ENCODE measurements at regions not wholly inside any gene's neighbourhood (a gene's known extent, or its start where the extent isn't known, plus 50 kb on each side); places are given as distances from the start of the nearest gene placed in this dataset.
"Not testable (repeated sequence)": the region's sequence is repeated elsewhere in the genome, so short reads cannot be mapped to it uniquely, and the experiment has no call there.

DNA sequence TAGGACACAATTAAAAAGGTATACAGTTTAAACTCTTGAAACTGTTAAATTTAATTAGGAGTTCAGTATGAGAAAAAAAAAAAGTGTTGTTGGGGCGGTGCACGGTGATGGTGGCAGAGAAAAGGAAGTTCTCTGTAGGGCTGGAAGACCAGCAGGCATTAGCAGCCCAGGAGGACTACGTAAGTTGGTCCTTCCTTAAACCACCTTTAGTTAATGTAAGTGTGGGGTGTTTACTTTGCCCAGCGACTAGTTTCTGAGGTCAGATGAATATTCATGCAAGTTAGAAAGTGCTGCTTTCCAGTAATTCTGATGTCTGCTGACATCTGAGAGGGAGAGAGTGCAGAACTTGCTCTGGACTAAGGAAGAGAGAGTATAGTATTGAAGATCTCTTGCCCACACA is 54.9 kb downstream of the NKX2-1 start:
- DNase-seq = no peak

GRCh38 chr14:36462890-36463289 is 57.1 kb downstream of the NKX2-1 start:
- DNase-seq = no peak

- DNase-seq = no peak
Measured at GRCh38 chr14:36455241-36455627, 64.8 kb downstream of the NKX2-1 start.

- no peak for DNase-seq
Measured at GRCh38 chr14:36454599-36455240, 65.3 kb downstream of the NKX2-1 start.

DNA sequence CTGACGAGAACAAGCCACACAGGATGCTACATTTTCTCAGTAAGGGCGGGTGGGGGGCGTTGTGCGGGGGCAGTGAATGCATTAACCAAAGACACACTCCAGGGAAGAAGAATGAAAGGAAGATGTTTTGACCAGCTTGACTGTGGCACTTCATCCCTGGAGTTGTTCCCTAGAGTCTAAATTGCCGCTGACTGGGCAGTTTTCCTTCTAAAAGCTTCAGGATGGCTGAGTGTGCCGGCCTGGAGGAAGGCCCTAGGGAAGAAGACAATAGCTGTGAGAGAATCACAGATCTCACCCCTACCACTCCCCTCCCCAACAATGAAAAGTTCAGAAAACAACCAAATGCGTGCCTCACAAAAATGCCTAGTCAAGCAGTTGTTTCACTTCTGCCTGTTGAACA is 67.2 kb downstream of the NKX2-1 start:
- no peak for DNase-seq

- DNase-seq = peak; percentile 53
Measured at GRCh38 chr14:36451310-36452065, 68.5 kb downstream of the NKX2-1 start.

DNA sequence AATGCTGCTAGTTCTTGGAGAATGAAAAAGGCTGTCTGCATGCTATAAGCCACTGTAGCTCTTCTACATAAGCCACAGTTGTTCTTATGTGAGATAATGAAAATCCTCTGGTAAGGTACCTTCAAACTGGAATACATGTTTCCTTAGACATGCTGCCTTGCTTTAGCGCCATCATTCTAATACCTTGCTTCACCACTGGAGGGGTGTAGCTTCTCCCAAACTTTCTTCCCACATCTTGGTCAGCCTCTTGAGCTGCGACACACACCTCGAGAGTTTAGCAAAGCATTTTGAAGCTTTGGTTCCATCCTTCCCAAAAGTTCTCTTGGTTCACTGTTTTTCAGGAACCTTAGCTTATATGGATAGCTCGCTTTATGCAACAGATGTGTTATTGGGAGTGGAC is 69.5 kb downstream of the NKX2-1 start:
- no peak for DNase-seq

DNA sequence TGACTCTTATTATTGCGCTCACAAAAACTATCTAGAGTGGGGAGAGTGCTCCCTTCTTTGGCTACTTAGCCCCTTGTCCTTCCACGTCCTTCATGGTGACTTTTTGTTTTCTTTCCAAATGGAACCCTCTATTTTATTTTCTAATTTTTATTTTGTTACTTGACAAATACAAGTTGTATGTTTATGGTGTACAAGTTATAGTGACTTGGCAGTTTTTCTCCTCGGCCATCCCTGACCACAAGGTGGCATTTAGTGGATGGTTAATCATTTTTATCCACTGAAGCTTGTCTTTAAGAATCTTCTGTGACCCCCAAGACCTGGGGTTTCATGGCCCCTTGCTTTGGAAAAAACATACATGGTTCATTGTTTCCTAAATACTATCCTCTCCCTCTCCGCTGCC is 70.1 kb downstream of the NKX2-1 start:
- no peak for DNase-seq

DNA sequence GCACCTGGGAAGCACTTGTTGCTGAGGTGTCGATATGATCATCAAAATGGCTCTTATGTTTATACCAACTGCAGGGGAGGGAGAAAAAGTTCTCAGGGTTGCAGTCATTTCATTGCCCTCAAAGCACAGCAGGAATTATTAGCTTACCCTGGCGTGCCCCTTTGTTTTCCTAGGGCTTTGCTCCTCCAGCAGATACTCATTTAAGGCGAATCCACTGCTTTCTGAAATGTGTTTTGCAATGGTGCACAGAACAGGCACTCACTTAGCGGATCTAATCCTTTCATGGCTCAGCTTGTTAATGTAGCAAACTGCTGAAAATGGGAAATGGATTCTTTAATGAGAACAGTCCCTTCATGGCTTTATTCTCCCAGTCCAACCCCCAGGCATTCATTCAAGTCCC is 76.7 kb downstream of the NKX2-1 start:
- no peak for DNase-seq

DNA sequence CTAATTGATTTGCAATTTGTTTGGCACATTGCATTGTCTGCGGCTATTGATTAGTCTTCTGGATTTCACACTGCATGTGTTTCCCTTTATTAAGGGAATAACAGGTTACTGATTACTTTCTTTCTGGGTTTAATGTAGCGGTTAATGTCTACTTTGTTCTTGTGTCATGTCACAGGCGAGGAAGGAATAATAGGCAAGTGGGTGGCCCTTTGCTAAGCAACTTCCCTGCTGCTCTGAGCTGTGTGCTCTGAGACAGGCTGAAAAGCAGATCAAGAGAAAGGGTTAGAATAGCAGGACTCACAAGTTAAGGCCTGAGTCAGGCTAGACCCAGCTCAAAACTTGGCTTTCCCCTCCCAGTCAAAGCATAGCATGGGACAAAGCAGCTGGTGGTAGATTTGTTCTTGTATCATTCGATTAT is 77.2 kb downstream of the NKX2-1 start:
- DNase-seq = no peak

DNA sequence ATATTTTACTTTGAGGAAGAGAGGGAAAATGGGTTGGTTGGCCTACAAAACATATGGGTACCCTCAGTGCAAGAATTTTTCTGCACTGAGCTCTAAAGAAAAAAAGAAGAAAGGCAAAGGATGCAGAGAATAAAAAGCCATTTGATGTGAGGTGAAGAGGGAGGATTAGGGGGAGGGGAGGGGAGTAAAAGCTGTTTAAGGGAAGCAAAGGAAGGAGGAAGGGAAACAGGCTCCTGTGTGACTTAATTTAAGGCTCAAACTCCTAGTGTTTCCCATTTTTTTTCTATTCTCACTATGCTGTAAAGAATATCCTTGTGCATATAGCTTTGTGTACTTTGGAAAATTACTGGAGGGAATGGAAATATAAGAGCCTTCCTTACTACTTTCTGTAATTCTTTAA is 78.7 kb downstream of the NKX2-1 start:
- DNase-seq = no peak

- DNase-seq = no peak
Measured at GRCh38 chr14:36439766-36440165, 80.3 kb downstream of the NKX2-1 start.

- DNase-seq = no peak
Measured at GRCh38 chr14:36438883-36439282, 81.1 kb downstream of the NKX2-1 start.

DNA sequence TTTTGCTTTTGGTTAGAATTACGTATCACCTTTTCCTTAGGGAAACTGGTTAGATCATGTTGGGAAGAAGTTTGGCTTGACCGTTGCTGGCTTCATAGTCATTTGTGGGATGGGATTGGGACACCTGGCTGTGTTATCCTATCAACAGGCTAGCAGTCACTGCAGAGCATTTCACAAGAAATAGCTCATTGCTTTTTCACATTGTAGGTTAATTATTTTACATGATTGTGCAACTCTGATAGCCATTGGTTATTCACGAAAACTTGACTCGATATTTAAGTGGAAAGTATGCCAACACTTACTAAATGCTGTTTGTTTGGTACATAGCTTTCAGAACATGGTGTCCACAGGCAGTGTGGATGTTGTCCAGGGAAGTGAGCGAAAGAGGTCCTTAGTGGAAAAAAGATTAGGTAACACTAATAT is 89.4 kb downstream of the NKX2-1 start:
- DNase-seq = no peak

DNA sequence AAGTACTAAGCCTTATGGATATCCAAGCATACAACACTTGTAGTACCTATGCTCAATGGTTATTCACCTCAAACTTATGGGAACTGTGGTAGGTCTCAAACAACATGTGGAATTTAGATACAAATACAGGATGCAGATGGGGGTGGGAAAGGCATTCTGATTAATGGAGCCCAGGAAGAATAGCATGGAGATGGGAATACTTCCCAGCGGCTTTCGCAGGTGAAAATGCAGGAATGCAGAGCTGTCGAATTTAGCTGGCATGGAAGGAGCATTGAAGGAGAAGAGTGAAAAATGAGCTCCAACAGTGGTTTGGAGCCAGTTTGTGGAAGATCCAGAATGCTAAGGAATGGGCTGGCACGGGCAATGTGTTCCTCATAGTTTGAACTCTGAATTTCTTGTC is 89.9 kb downstream of the NKX2-1 start:
- DNase-seq = no peak

DNA sequence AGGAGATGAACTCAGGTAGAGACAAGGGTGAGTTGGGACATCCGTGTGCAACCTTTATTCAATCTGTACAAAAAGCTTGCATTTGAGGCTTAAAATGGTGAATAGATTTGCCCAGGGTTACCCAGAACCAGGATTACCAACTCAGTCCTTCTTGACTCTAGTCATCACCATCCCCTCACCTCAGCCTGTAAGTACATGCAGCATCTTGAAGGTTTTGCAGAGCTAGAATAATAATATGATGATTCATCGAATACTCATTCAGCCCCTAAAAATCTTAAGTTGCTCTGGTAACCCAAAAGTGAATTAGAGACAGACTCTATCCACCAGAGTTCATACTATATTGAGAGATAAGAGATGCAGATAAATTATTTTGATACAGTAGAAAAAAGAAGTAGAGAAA is 90.3 kb downstream of the NKX2-1 start:
- no peak for DNase-seq

- no peak for DNase-seq
Measured at GRCh38 chr14:36428350-36428749, 91.7 kb downstream of the NKX2-1 start.

GRCh38 chr14:36426836-36427235 is 93.2 kb downstream of the NKX2-1 start:
- DNase-seq = no peak

GRCh38 chr14:36426113-36426512 is 93.9 kb downstream of the NKX2-1 start:
- DNase-seq = no peak

GRCh38 chr14:36424478-36425102 is 95.4 kb downstream of the NKX2-1 start:
- peak; percentile 66 for DNase-seq

GRCh38 chr14:36423430-36423829 is 96.6 kb downstream of the NKX2-1 start:
- no peak for DNase-seq

DNA sequence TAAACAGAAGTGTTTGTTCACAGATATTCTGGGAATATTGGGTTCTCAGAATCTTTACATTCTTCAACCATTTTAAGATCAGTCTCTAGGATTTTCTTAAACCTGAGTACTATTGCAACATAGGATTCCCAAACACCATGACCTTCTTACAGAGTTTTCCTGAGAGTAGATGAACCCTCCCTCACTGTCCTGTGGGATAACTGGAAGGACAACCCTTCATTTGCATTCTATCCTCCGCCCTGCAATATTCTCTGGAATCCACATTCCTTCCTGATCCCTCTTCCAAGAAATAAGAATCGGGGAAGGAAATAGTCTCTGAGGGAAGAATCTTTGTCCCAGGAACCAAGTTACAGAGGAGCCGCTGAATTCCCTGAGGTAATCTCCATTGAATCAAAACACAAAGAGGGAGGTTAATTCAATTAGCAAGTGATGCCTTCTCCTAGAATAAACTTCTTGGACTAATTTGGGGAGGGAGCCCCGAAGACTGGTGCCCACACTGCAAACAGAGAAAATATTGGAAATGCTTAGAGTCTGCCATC is 99.8 kb upstream of the MBIP start:
- DNase-seq = no peak

DNA sequence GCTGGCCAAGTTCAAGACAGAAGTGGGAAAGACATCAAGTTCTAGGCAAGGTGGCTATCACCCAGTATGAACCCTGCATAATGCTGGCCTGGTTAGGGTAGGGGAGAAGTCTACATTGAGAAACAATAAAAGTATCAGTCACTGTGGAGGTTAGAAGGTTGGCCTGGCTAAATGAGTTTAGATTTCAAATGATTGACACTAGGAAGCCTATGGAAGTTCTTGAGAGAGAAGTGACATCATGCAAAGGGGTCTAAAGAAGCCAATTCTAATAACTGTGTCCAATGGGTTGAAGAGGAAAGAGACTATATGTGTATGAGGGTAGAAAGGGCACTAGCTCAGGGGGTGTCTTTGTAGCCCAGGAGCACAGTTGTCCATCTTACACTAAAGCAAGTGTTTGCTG is 98.5 kb upstream of the MBIP start:
- DNase-seq = no peak

DNA sequence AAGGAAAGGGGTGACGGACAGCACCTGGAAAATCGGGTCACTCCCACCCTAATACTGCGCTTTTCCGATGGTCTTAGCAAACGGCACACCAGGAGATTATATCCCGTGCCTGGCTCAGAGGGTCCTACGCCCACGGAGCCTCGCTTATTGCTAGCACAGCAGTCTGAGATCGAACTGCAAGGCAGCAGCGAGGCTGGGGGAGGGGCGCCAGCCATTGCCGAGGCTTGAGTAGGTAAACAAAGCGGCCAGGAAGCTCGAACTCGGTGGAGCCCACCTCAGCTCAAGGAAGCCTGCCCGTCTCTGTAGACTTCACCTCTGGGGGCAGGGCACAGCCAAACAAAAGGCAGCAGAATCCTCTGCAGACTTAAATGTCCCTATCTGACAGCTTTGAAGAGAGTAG is 91.5 kb upstream of the MBIP start:
- DNase-seq = not testable (repeated sequence)

Measured in NCI-H510A (cell line).